HG03342 (cell line): ENCODE measurements at regions not wholly inside any gene's neighbourhood (a gene's known extent, or its start where the extent isn't known, plus 50 kb on each side); places are given as distances from the start of the nearest gene placed in this dataset.

ENCODE experiments used
- ATAC-seq: cut with Tn5 transposase; IDR thresholded peaks from one replicate; pipeline ENCODE4 v1.9.1; 2021; ENCODE audit warnings: mild to moderate bottlenecking, moderate library complexity; ENCODE audit not compliant: unreplicated experiment

DNA sequence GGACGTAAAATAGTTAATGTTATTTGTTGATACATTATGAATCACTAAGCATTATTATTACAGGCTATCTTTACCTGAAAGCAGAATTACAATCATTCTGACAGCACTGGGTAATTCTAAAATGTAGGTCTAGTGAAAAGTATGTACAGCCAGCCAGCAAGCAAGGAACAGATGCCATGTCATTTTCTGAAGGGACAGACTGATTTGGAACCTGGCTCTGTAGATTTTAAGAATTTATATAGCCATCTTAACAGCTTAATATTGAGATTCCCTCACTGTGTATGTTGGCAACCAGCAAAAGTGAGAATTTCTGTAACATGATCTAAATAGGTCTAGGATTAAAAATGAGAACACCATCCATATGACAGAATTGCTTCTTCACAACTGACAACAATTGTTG is 359.4 kb downstream of the ZIC4 start:
- ATAC-seq = no peak

DNA sequence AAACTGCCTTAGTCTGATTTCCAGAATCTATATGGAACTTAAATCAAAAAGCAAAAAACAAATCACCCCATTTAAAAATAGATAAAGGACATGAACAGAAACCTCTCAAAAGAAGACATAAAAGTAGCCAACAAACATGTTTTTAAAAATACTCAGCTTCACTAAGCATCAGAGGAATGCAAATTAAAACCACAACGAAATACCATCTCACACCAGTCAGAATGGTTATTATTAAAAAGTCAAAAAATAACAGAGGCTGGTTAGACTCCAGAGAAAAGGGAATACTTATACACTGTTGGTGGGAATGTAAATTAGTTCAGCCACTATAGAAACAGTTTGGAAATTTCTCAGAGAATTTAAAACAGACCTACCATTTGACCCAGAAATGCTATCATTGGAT is 367.9 kb downstream of the ZIC4 start:
- no peak for ATAC-seq

DNA sequence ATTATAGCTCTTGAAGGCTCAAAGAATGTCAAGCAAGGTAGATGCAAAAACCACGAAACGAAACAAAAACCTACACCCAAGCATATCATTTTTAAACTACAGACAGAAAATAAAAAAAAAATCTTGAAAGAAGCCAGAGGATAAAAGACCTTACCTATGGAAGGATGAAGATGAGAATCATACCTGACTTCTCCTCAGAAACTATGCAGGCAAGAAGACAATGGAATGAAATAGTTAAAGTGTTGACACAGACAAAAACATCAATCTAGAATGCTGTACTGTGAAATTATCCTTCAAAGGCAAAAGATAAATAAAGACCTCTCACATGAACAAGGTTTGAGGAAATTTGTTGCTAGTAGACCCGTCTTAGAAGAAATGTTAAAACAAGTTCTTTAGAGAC is 372.0 kb downstream of the ZIC4 start:
- ATAC-seq = no peak

DNA sequence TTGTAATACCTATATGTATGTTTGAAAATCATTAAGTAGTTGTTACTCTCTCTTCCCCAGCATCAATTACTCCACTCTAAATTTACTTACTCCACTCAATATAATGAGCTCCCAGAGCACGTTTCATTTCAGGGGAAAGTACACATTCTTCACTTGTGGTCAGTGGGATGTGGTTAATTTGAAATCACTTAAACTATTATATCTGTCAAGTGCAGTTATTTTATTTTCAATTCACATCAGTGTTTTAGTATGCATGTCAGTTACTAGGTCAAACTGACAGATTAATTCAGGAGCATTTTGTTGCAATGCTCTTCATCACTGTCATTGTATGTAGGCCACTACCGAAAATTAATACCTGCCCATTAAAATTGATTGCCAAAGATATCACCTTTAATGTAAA is 376.1 kb downstream of the ZIC4 start:
- ATAC-seq = no peak

DNA sequence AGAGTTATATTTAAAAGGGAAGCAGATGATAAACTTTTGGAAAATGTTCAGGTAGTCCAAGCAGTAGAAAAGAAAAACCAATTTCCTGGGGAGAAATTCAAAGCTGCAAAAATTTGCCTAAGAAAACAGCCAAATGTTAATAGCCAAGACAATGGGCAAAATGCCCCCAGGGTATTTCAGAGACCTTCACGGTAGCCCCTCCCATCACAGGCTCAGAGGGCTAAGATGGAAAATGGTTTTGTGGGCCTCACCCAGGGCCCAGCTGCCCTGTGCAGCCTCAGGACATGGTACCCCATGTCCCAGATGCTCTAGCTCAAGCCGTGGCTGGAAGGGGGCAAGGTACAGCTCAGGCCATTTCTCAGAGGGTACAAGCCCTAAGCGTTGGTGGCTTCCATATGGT is 391.0 kb downstream of the ZIC4 start:
- ATAC-seq = no peak

DNA sequence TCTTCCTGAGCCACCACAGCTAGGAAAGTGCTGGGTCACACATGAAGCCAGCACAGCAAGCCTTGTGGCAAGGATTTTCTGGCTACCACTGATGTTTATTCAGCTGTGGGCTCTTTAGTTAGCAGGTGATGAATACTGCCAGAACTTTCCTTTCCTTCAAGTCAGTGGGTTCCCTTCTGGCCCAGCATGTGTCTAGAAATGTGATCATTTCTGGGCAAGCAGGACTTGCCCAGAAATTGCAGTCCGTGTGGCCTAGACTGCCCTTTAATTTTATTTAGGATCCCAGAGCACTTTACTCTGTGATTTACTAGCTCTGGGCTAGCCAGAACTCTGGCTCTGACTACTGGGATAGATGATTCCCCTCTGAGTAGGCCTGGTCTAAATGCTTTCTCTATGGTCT is 397.5 kb downstream of the ZIC4 start:
- no peak for ATAC-seq

DNA sequence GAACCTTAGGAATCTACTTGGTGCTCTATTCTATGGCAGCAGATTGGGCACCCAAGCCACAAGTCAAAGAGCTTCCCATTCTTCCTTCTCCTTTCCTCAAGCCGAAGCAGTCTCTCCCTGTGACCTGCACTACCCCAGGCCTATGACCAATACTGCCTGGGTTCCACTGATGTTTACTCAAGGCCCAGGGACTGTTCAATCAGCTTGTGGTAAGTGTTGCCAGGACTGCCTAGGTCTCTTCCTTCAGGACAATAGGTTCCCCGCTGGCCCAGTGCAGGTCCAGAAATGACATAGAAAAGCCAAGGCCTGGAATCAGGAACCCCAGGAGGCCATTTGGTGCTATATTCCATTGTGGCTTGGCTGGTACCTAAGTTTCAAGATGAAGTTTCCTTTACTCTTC is 397.9 kb downstream of the ZIC4 start:
- no peak for ATAC-seq

DNA sequence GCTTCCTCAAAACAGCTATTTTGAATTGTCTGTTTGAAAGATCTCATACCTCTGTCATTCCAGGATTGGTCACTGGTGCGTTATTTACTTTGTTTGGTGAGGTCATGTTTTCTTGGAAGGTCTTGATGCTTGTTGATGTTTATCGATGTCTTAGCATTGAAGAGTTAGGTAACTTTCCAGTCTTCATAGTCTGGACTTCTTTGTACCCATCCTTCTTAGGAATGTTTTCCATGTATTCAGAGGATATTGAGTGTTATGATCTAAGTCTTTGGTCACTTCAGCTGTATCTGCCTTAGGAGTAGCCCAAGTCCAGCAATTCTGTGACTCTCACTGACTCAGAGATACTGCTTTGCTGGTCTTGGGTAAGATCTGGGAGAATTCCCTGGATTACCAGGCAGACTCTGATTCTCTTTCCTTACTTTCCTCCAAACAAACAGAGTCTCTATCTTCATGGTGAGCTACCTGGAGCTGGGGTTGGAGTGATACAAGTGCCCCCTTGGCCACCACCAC is 398.6 kb downstream of the ZIC4 start:
- no peak for ATAC-seq

DNA sequence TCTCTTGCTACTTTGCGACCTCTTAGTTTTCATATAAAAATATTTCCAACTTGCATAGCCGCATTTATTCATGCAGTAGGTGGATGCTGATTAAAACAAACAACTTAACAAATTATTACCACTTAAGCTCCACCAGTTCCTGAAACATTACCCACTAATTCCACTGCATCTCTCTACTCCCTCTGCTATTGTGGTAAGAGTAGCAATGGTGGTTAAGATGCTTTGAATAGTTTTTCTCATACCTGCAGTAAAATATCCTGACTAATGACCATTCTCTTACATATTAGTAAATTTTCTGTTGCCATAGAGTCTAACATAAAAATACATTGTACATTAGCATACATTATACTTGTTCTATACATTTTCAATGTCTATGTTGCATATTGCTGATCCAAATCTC is 397.6 kb upstream of the PLSCR5 start:
- ATAC-seq = no peak

DNA sequence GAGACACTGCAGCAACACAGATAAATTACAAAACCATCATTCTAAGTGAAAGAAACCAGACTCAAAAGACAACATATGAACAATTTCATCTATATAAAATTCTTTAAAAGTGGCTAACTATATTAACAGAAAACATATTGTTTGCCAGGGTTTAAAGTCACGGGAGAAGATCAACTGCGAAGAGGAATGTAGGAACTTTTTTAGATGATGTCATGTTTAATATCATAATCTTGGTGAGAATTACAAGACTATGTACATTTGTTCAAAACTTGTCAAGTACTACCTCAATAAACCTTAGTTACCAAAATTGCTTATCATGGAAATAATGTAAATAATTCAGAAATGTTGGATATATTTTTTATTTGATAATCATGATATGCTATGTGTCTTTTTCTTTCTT is 395.1 kb upstream of the PLSCR5 start:
- no peak for ATAC-seq

DNA sequence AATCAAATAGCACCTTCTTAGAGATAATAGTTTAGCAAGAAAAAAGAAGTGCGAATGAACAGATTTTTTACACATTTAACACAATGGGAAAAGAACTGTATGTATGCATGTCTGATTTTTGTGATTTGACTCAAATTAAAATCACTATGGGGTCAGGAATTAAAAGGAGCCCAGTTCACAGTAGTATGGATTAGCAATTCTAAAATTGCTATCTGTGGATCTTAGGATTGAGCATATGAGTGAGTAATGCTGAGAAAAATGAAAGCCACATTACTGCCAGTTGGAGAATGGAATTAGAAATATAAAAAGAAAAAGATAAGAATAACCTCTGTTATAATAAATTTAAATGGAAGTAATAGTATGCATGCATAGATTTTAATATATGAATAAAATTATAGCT is 386.8 kb upstream of the PLSCR5 start:
- ATAC-seq = no peak

DNA sequence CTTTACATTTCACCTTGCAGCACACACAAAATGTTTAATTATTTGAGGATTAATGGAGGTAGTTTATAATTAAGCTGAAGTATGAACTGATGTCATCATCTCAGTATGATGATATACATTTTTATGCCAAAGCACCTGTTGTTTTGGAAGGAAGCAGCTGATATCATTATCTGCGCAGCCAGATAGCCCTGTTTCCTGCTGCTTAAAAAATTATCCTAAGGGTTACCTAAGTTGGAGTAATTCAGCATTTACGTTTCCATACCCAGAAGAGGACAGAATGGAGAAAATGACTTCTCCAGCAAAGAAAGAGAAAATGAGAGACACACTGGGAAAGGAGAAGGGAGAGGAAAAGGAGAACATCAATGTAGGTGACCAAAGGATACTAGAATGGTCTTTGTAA is 370.3 kb upstream of the PLSCR5 start:
- no peak for ATAC-seq

DNA sequence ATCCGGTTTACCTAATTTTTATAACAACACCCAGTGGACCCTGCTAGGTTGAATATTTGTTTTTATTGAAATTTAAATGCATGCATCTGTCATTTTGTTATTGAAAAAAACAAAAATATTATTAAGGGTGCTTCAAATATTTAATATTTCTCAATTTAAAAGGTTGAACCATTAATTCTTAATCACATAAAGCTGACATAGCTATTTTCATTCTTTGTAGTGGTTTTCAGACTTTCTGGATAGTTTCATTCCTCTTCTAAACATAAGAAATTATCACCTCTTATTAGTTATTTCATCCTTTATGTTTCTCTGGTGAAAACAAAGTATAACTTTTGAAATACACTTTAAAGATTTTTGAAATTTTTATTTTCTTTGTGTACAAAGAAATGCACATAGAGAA is 369.9 kb upstream of the PLSCR5 start:
- ATAC-seq = no peak

DNA sequence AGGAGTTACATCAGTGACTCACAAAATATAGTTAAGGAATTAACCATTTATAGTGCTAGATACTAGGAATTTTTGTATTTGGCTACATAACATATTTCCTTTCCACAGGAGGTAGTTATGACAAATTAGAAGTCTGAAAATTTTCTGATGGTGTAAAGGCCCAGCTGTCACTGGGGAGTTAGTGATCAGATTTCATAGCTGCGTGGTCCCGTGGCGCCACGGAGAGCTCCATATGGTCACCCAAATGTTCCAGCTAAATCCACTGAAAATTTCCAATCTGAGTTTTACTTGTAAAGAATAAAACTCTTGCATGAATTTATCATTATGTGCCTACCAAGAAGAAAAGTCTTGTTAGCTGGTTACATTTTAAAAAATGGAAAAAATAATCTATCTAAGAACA is 368.9 kb upstream of the PLSCR5 start:
- ATAC-seq = no peak

DNA sequence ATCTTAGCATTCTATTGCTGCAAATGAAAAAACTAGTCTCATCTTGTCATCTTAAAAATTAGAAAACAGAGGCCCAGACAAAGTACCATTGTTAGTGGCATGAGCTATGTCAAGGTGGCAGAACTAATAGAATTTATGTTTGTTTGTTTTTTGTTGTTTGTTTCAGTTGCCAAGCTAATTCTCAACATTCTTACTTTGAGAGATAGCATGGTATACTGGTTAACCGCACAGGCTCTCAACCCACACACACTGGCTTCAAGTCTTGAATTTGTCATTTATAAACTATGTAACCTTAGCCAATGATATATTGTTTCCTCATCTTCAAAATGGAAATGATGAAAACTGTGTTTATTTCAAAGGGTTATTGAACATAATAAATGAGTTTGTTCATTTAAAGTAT is 367.6 kb upstream of the PLSCR5 start:
- no peak for ATAC-seq

DNA sequence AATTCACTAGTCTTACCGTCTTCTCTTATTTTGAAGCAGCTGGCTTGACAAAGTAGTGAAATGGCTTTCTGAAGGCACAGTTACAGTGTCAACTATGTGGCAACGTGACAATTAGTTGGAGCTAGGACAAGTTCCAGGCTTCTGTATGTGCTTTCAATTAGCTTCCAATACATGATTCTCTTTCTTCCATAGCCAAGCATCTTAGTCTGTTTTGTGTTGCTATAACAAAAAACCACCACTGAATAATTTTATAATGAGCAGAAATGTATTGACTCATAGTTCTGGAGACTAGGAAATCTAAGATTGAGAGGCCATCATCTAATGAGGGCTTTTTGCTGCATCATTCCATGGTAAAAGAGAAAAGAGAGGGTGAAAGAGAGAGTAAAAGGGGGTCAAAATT is 365.1 kb upstream of the PLSCR5 start:
- ATAC-seq = no peak

DNA sequence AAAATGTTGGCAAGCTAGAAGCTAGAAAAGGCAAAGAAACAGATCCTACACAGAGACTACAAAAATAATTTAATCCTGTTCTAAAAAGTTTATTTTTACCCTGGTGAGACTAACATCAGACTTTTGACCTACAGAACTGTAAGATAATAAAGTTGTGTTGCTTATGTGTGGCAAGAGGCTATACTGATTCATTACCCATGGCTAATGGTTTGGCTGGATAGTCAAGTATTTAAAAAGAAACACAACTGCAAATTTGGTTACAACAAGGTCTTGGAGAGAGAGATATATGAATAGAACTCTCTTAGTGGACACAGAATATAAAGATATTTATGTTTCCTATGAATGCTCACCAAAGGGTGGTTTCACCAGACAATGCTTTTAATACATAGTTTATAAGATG is 364.2 kb upstream of the PLSCR5 start:
- ATAC-seq = no peak

DNA sequence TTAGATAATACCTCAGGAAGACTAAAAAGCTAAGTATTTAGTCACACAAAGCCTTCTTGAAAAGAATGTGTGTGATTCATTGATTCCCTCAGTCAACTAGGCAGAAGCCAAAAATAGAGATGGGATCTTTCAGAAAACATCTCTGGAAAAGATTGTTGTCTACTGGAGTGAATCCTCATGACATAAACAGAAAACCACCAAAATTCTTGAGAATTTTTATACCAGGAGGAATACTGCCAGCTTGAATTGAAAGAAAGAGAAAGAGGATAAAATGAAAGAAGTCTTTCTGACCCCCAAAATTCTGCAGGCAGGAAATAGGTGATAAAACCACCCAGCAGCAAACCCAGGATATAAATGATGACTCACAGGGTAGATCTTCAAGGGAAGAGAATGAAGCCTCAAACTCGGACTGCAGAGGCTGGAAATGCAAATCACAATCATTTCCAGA is 363.1 kb upstream of the PLSCR5 start:
- ATAC-seq = no peak

DNA sequence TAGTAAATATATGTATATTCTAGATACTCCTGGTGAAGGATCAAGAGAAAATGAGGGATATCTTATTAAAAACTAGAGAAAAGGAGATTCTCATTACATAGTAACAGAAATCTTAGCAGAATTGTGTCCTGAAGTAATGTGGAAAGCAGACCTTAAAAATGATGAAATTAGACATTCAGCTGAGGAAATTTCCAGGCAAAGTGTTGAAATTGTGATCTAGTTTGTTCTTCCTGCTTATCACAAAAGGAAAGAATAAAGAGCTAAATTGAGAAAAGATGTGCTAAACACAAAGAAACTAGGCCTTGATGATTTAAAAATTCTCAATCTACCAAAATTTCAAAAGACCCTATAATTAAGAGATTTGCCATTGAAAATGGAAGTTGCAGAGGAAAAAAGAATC is 362.6 kb upstream of the PLSCR5 start:
- ATAC-seq = no peak

DNA sequence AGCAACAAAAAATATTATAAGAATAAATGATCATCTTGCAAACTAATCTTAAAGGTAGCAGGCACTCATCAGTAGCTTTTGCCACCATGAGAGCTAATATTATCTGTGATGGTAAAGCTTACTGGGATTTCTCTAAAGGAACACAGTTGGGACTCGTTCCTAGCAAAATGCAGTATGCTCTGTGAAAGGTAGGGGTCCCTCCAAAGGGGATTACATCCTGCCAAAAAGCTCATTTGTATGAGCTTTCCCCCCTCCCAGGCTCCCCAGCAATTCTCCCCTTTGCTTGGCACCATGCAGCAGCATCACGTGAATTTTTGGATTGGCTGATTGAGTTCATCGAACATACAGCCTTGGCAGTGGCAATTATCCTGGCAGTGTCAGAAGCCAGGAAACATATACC is 361.0 kb upstream of the PLSCR5 start:
- ATAC-seq = no peak

DNA sequence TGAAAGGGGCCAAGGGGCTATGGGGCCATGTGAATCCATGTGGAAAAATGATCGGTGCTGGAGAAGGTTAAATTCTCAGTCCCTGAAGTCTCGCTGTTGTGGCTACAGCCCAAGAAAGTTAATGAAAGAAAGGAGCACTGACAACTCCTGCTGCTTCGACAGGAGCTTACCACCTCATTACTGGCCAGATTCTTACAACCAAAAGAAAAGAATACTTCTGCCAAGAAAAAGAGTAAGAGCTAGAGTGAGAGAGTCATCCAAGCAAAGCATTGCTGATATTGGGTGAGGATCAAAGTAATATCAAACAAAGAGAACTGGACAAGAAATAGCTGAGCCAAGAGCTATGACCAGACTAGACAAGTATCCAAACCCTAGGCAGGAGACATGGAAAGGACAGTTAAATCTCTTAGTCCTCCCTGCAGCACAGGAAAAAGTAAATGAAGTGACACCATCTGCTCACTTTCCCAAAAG is 348.4 kb upstream of the PLSCR5 start:
- ATAC-seq = no peak

DNA sequence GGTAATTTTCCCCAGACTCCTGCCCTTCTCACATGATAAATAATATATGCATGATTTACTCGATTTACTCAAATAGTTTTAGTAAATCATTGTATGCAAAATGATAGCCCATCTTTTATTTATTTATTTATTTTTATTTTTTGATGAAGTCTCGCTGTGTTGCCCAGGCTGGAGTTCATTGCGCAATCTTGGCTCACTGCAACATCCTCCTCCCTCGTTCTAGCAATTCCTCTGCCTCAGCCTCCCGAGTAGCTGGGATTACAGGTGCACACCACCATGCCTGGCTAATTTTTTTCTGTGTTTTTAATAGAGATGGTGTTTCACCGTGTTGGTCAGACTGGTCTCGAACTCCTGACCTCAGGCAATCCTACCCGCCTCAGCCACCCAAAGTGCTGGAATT is 343.8 kb upstream of the PLSCR5 start:
- no peak for ATAC-seq

DNA sequence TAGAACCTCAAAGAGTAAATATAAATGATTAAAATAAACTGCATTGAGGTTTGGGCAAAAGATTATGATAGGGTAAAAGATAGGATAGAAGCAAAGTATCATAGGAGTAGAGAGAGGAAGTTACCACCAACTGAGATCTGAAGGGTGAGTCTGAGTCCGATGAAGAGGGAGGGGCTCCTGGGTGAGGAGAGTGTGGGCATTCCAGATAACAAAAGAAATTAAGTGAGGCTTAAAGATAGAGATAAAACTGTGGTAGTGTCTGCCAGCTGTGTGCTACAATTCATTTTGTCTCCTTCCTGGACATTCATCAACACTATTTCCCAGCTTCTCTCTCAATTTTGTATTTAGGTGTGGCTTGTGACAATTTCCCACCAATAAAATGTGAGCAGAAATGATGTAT is 343.0 kb upstream of the PLSCR5 start:
- ATAC-seq = no peak

DNA sequence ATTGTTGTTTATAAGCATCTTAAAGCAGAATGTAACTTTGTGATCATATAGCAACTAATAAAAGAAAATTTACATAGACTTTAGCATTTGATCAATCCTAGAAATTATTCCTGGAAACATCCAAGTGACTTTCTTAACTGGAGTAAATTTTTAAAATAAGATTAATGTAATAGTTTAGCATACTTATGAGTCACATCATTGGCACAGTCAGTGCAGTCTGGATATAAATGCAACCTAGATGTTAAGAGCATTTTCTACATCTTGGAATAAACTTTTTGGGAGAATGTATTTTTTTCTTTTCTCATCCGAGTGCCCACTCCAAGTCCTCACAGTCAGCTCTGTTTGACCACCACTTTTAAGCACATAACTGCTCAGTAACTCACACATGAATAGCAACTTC is 324.6 kb upstream of the PLSCR5 start:
- ATAC-seq = no peak
